Superior temporal gyrus (tissue), 1 donor: ENCODE measurements at regions not wholly inside any gene's neighbourhood (a gene's known extent, or its start where the extent isn't known, plus 50 kb on each side); places are given as distances from the start of the nearest gene placed in this dataset.
"Not testable (repeated sequence)": the region's sequence is repeated elsewhere in the genome, so short reads cannot be mapped to it uniquely, and the experiment has no call there.

Experiments
- DNase-seq: peaks from one replicate; pipeline ENCODE4 v3.0.0-alpha.2; 2016; ENCODE audit errors: extremely low spot score

GRCh38 chr2:182548031-182548950, 121.5 kb upstream of the PDE1A start:
- peak; percentile 25 for DNase-seq

GRCh38 chr2:182550234-182550633, 123.4 kb upstream of the PDE1A start:
- DNase-seq, result no peak

- peak; percentile 91 for DNase-seq
Measured at GRCh38 chr2:182552232-182552631, 125.4 kb upstream of the PDE1A start.

- not testable (repeated sequence) for DNase-seq
Measured at GRCh38 chr2:182552785-182553184, 125.9 kb upstream of the PDE1A start.

GRCh38 chr2:182553483-182553882, 126.6 kb upstream of the PDE1A start:
- DNase-seq, result peak; percentile 37

- no peak for DNase-seq
Measured at GRCh38 chr2:182554950-182555349, 128.1 kb upstream of the PDE1A start.

GRCh38 chr2:182558564-182558963, 131.7 kb upstream of the PDE1A start:
- DNase-seq, result no peak

- DNase-seq, result no peak
Measured at GRCh38 chr2:182559623-182560022, 132.8 kb upstream of the PDE1A start.

GRCh38 chr2:182565911-182566567, 139.2 kb upstream of the PDE1A start:
- DNase-seq, result no peak

GRCh38 chr2:182573553-182573952, 142.5 kb upstream of the DNAJC10 start:
- no peak for DNase-seq

- DNase-seq, result no peak
Measured at GRCh38 chr2:182577816-182578215, 138.2 kb upstream of the DNAJC10 start.

- no peak for DNase-seq
Measured at GRCh38 chr2:182581196-182581935, 134.7 kb upstream of the DNAJC10 start.

- DNase-seq, result no peak
Measured at GRCh38 chr2:182584462-182584861, 131.6 kb upstream of the DNAJC10 start.

GRCh38 chr2:182585001-182585400, 131.1 kb upstream of the DNAJC10 start:
- no peak for DNase-seq

GRCh38 chr2:182585430-182585829, 130.6 kb upstream of the DNAJC10 start:
- no peak for DNase-seq

- no peak for DNase-seq
Measured at GRCh38 chr2:182586426-182586825, 129.6 kb upstream of the DNAJC10 start.

- DNase-seq, result no peak
Measured at GRCh38 chr2:182587831-182588230, 128.2 kb upstream of the DNAJC10 start.

GRCh38 chr2:182589121-182589520, 126.9 kb upstream of the DNAJC10 start:
- no peak for DNase-seq

- DNase-seq, result no peak
Measured at GRCh38 chr2:182591774-182592173, 124.3 kb upstream of the DNAJC10 start.

- DNase-seq, result no peak
Measured at GRCh38 chr2:182592691-182593393, 123.2 kb upstream of the DNAJC10 start.

- DNase-seq, result peak; percentile 77
Measured at GRCh38 chr2:182593394-182593975, 122.6 kb upstream of the DNAJC10 start.
